ENCODE measurements at regions not wholly inside any gene's neighbourhood (a gene's known extent, or its start where the extent isn't known, plus 50 kb on each side); places are given as distances from the start of the nearest gene placed in this dataset.

GRCh38 chr11:27910186-27910931 is 197.6 kb downstream of the KIF18A start:
- WGBS, 2 donors: 69 to 80% methylated on average over 5 of the region's 5 CpGs
- no peaks in the 10 kb centered on the region for H3K4me1 ChIP-seq (ENCODE audit: control insufficient read depth in 1 of 2, insufficient read depth in 2 of 2, low read length in 2 of 2)
- no peak overlapping the region for H3K4me3 ChIP-seq (ENCODE audit: low read length in 2 of 2)
- H3K27me3 ChIP-seq (ENCODE audit: control insufficient read depth in 1 of 2, insufficient read depth in 2 of 2, low read length in 1 of 2): no peaks in the 10 kb centered on the region
- H3K36me3 ChIP-seq (ENCODE audit: control insufficient read depth in 1 of 2, insufficient read depth in 2 of 2, low read length in 1 of 2): no peaks in the 10 kb centered on the region
- H3K9me3 ChIP-seq (ENCODE audit: control insufficient read depth, low read length): peaks cover 6% of the 10 kb centered on the region
- H3K27ac ChIP-seq (ENCODE audit: low read depth in 1 of 2, low read length in 2 of 2): no peak overlapping the region
- DNase-seq (no peak), ATAC-seq (ENCODE audit: low FRiP score) (no peak)
- intact Hi-C loops (cut with DNase I): no loop called here

GRCh38 chr11:27909386-27909785 is 198.6 kb downstream of the KIF18A start:
- no peak for DNase-seq
- no peaks in the 10 kb centered on the region for H3K36me3 ChIP-seq (ENCODE audit: control insufficient read depth in 1 of 2, insufficient read depth in 2 of 2, low read length in 1 of 2)
- 78 to 81% methylated on average over 2 of the region's 2 CpGs for WGBS, 2 donors
- no peak for ATAC-seq (ENCODE audit: low FRiP score)
- H3K27ac ChIP-seq (ENCODE audit: low read depth in 1 of 2, low read length in 2 of 2): no peak overlapping the region
- peaks cover 6% of the 10 kb centered on the region for H3K9me3 ChIP-seq (ENCODE audit: control insufficient read depth, low read length)
- H3K27me3 ChIP-seq (ENCODE audit: control insufficient read depth in 1 of 2, insufficient read depth in 2 of 2, low read length in 1 of 2): no peaks in the 10 kb centered on the region
- no peak overlapping the region for H3K4me3 ChIP-seq (ENCODE audit: low read length in 2 of 2)
- intact Hi-C loops (cut with DNase I): no loop called here
- no peaks in the 10 kb centered on the region for H3K4me1 ChIP-seq (ENCODE audit: control insufficient read depth in 1 of 2, insufficient read depth in 2 of 2, low read length in 2 of 2)

GRCh38 chr11:27908621-27909020 is 199.3 kb downstream of the KIF18A start:
- Histone ChIP-seq H3K9me3 (ENCODE audit: control insufficient read depth, low read length) (peaks cover 6% of the 10 kb centered on the region), H3K27me3 (ENCODE audit: control insufficient read depth in 1 of 2, insufficient read depth in 2 of 2, low read length in 1 of 2) (no peaks in the 10 kb centered on the region), H3K4me1 (ENCODE audit: control insufficient read depth in 1 of 2, insufficient read depth in 2 of 2, low read length in 2 of 2) (no peaks in the 10 kb centered on the region), H3K4me3 (ENCODE audit: low read length in 2 of 2) (no peak overlapping the region), H3K27ac (ENCODE audit: low read depth in 1 of 2, low read length in 2 of 2) (no peak overlapping the region), H3K36me3 (ENCODE audit: control insufficient read depth in 1 of 2, insufficient read depth in 2 of 2, low read length in 1 of 2) (no peaks in the 10 kb centered on the region)
- DNase-seq: no peak
- ATAC-seq (ENCODE audit: low FRiP score): no peak
- intact Hi-C loops (cut with DNase I): no loop called here
- 67 to 68% methylated on average over 3 of the region's 3 CpGs for WGBS, 2 donors

- Histone ChIP-seq H3K4me1 (ENCODE audit: control insufficient read depth in 1 of 2, insufficient read depth in 2 of 2, low read length in 2 of 2) (no peaks in the 10 kb centered on the region), H3K4me3 (ENCODE audit: low read length in 2 of 2) (no peak overlapping the region), H3K27ac (ENCODE audit: low read depth in 1 of 2, low read length in 2 of 2) (no peak overlapping the region), H3K27me3 (ENCODE audit: control insufficient read depth in 1 of 2, insufficient read depth in 2 of 2, low read length in 1 of 2) (no peaks in the 10 kb centered on the region), H3K36me3 (ENCODE audit: control insufficient read depth in 1 of 2, insufficient read depth in 2 of 2, low read length in 1 of 2) (no peaks in the 10 kb centered on the region), H3K9me3 (ENCODE audit: control insufficient read depth, low read length) (peaks cover 6% of the 10 kb centered on the region)
- 61 to 79% methylated on average over 2 of the region's 2 CpGs for WGBS, 2 donors
- DNase-seq (no peak), ATAC-seq (ENCODE audit: low FRiP score) (no peak)
- intact Hi-C loops (cut with DNase I): no loop called here
Observed at GRCh38 chr11:27907530-27907929, 200.4 kb downstream of the KIF18A start.

GRCh38 chr11:27907091-27907490 is 200.9 kb downstream of the KIF18A start:
- no peak overlapping the region for H3K4me3 ChIP-seq (ENCODE audit: low read length in 2 of 2)
- no peaks in the 10 kb centered on the region for H3K4me1 ChIP-seq (ENCODE audit: control insufficient read depth in 1 of 2, insufficient read depth in 2 of 2, low read length in 2 of 2)
- peaks cover 6% of the 10 kb centered on the region for H3K9me3 ChIP-seq (ENCODE audit: control insufficient read depth, low read length)
- no peaks in the 10 kb centered on the region for H3K36me3 ChIP-seq (ENCODE audit: control insufficient read depth in 1 of 2, insufficient read depth in 2 of 2, low read length in 1 of 2)
- 66 to 69% methylated on average over 2 of the region's 2 CpGs for WGBS, 2 donors
- no peaks in the 10 kb centered on the region for H3K27me3 ChIP-seq (ENCODE audit: control insufficient read depth in 1 of 2, insufficient read depth in 2 of 2, low read length in 1 of 2)
- no peak overlapping the region for H3K27ac ChIP-seq (ENCODE audit: low read depth in 1 of 2, low read length in 2 of 2)
- no peak for ATAC-seq (ENCODE audit: low FRiP score)
- intact Hi-C loops (cut with DNase I): no loop called here
- no peak for DNase-seq

- 61 to 69% methylated on average over 3 of the region's 3 CpGs for WGBS, 2 donors
Observed at GRCh38 chr11:27904358-27905055, 203.4 kb downstream of the KIF18A start.

GRCh38 chr11:27902981-27903624 is 202.8 kb upstream of the BDNF start:
- 73 to 77% methylated on average over 5 of the region's 5 CpGs for WGBS, 2 donors
- DNase-seq (no peak), ATAC-seq (ENCODE audit: low FRiP score) (no peak)
- H3K9me3 ChIP-seq (ENCODE audit: control insufficient read depth, low read length): peaks cover 6% of the 10 kb centered on the region
- no peak overlapping the region for H3K4me3 ChIP-seq (ENCODE audit: low read length in 2 of 2)
- H3K27me3 ChIP-seq (ENCODE audit: control insufficient read depth in 1 of 2, insufficient read depth in 2 of 2, low read length in 1 of 2): no peaks in the 10 kb centered on the region
- H3K4me1 ChIP-seq (ENCODE audit: control insufficient read depth in 1 of 2, insufficient read depth in 2 of 2, low read length in 2 of 2): no peaks in the 10 kb centered on the region
- no peaks in the 10 kb centered on the region for H3K36me3 ChIP-seq (ENCODE audit: control insufficient read depth in 1 of 2, insufficient read depth in 2 of 2, low read length in 1 of 2)
- H3K27ac ChIP-seq (ENCODE audit: low read depth in 1 of 2, low read length in 2 of 2): no peak overlapping the region
- intact Hi-C loops (cut with DNase I): no loop called here

More at GRCh38 chr11:27904358-27905055, 203.4 kb downstream of the KIF18A start:
- no peaks in the 10 kb centered on the region for H3K4me1 ChIP-seq (ENCODE audit: control insufficient read depth in 1 of 2, insufficient read depth in 2 of 2, low read length in 2 of 2)
- DNase-seq: no peak
- no peak overlapping the region for H3K27ac ChIP-seq (ENCODE audit: low read depth in 1 of 2, low read length in 2 of 2)
- no peaks in the 10 kb centered on the region for H3K27me3 ChIP-seq (ENCODE audit: control insufficient read depth in 1 of 2, insufficient read depth in 2 of 2, low read length in 1 of 2)
- H3K36me3 ChIP-seq (ENCODE audit: control insufficient read depth in 1 of 2, insufficient read depth in 2 of 2, low read length in 1 of 2): no peaks in the 10 kb centered on the region
- ATAC-seq (ENCODE audit: low FRiP score): no peak
- H3K4me3 ChIP-seq (ENCODE audit: low read length in 2 of 2): no peak overlapping the region
- H3K9me3 ChIP-seq (ENCODE audit: control insufficient read depth, low read length): peaks cover 6% of the 10 kb centered on the region
- intact Hi-C loops (cut with DNase I): no loop called here

GRCh38 chr11:27898166-27898565 is 197.9 kb upstream of the BDNF start:
- Histone ChIP-seq H3K27ac (ENCODE audit: low read depth in 1 of 2, low read length in 2 of 2) (no peak overlapping the region), H3K4me3 (ENCODE audit: low read length in 2 of 2) (no peak overlapping the region), H3K9me3 (ENCODE audit: control insufficient read depth, low read length) (no peaks in the 10 kb centered on the region), H3K4me1 (ENCODE audit: control insufficient read depth in 1 of 2, insufficient read depth in 2 of 2, low read length in 2 of 2) (no peaks in the 10 kb centered on the region), H3K36me3 (ENCODE audit: control insufficient read depth in 1 of 2, insufficient read depth in 2 of 2, low read length in 1 of 2) (no peaks in the 10 kb centered on the region), H3K27me3 (ENCODE audit: control insufficient read depth in 1 of 2, insufficient read depth in 2 of 2, low read length in 1 of 2) (no peaks in the 10 kb centered on the region)
- WGBS, 2 donors: 77 to 78% methylated on average over 2 of the region's 2 CpGs
- DNase-seq: no peak
- no peak for ATAC-seq (ENCODE audit: low FRiP score)
- intact Hi-C loops (cut with DNase I): no loop called here

GRCh38 chr11:27896096-27896495 is 195.8 kb upstream of the BDNF start:
- DNase-seq: no peak
- no peak for ATAC-seq (ENCODE audit: low FRiP score)
- intact Hi-C loops (cut with DNase I): no loop called here
- H3K4me3 ChIP-seq (ENCODE audit: low read length in 2 of 2): no peak overlapping the region
- H3K4me1 ChIP-seq (ENCODE audit: control insufficient read depth in 1 of 2, insufficient read depth in 2 of 2, low read length in 2 of 2): no peaks in the 10 kb centered on the region
- no peaks in the 10 kb centered on the region for H3K36me3 ChIP-seq (ENCODE audit: control insufficient read depth in 1 of 2, insufficient read depth in 2 of 2, low read length in 1 of 2)
- no peak overlapping the region for H3K27ac ChIP-seq (ENCODE audit: low read depth in 1 of 2, low read length in 2 of 2)
- H3K27me3 ChIP-seq (ENCODE audit: control insufficient read depth in 1 of 2, insufficient read depth in 2 of 2, low read length in 1 of 2): no peaks in the 10 kb centered on the region
- H3K9me3 ChIP-seq (ENCODE audit: control insufficient read depth, low read length): no peaks in the 10 kb centered on the region
